ENCODE measurements at regions not wholly inside any gene's neighbourhood (a gene's known extent, or its start where the extent isn't known, plus 50 kb on each side); places are given as distances from the start of the nearest gene placed in this dataset.
"Not testable (repeated sequence)": the region's sequence is repeated elsewhere in the genome, so short reads cannot be mapped to it uniquely, and the experiment has no call there.

GRCh38 chr4:183798301-183799253, 106.5 kb upstream of the STOX2 start:
- Mint-ChIP-seq H3K27me3 (ENCODE audit: low read depth in 3 of 3) (peaks cover 4 to 30% (median 15%) of the 10 kb centered on the region in 3 donors), H3K27ac (no peak overlapping the region), H3K9me3 (peaks cover 0 to 9% (median 0%) of the 10 kb centered on the region in 6 donors), H3K4me3 (peak overlapping the region; percentile 40 to 67 (median 42)), H3K4me1 (peaks cover 10 to 17% of the 10 kb centered on the region in 2 donors), H3K36me3 (peaks cover 0 to 7% (median 0%) of the 10 kb centered on the region in 3 donors)
- no peak for DNase-seq

GRCh38 chr4:183801457-183802165, 103.5 kb upstream of the STOX2 start:
- DNase-seq: no peak
- Mint-ChIP-seq H3K9me3 (no peaks in the 10 kb centered on the region), H3K27ac (no peak overlapping the region), H3K4me1 (peaks cover 9 to 16% of the 10 kb centered on the region in 2 donors), H3K27me3 (ENCODE audit: low read depth in 3 of 3) (peaks cover 3 to 21% (median 11%) of the 10 kb centered on the region in 3 donors), H3K4me3 (no peak overlapping the region), H3K36me3 (peaks cover 0 to 7% (median 0%) of the 10 kb centered on the region in 3 donors)

- Mint-ChIP-seq H3K27ac (no peak overlapping the region), H3K9me3 (peaks cover 0 to 2% (median 0%) of the 10 kb centered on the region in 6 donors), H3K27me3 (ENCODE audit: low read depth in 3 of 3) (peaks cover 1 to 7% (median 4%) of the 10 kb centered on the region in 3 donors)
These were observed 98.8 kb upstream of the STOX2 start for GRCh38 chr4:183806341-183806740.

GRCh38 chr4:183807420-183808096, 97.5 kb upstream of the STOX2 start:
- Mint-ChIP-seq H3K36me3 (no peaks in the 10 kb centered on the region), H3K27ac (no peak overlapping the region), H3K4me1 (no peaks in the 10 kb centered on the region), H3K9me3 (peaks cover 0 to 2% (median 0%) of the 10 kb centered on the region in 6 donors), H3K4me3 (no peak overlapping the region), H3K27me3 (ENCODE audit: low read depth in 3 of 3) (peaks cover 1 to 7% (median 4%) of the 10 kb centered on the region in 3 donors)
- DNase-seq: no peak

More at GRCh38 chr4:183806341-183806740, 98.8 kb upstream of the STOX2 start:
- H3K36me3 Mint-ChIP-seq: no peaks in the 10 kb centered on the region
- no peaks in the 10 kb centered on the region for H3K4me1 Mint-ChIP-seq
- H3K4me3 Mint-ChIP-seq: no peak overlapping the region
- DNase-seq: no peak

- Mint-ChIP-seq H3K4me3 (no peak overlapping the region), H3K27me3 (ENCODE audit: low read depth in 3 of 3) (peaks cover 1 to 7% (median 4%) of the 10 kb centered on the region in 3 donors), H3K27ac (no peak overlapping the region), H3K4me1 (no peaks in the 10 kb centered on the region), H3K9me3 (peaks cover 0 to 2% (median 0%) of the 10 kb centered on the region in 6 donors), H3K36me3 (no peaks in the 10 kb centered on the region)
- DNase-seq: no peak
These were observed 97.0 kb upstream of the STOX2 start for GRCh38 chr4:183808097-183808456.

GRCh38 chr4:183812567-183812966, 92.5 kb upstream of the STOX2 start:
- Mint-ChIP-seq H3K27me3 (ENCODE audit: low read depth in 3 of 3) (peaks cover 0 to 2% (median 1%) of the 10 kb centered on the region in 3 donors), H3K9me3 (peaks cover 0 to 2% (median 0%) of the 10 kb centered on the region in 6 donors), H3K4me3 (no peak overlapping the region), H3K4me1 (no peaks in the 10 kb centered on the region), H3K36me3 (no peaks in the 10 kb centered on the region), H3K27ac (no peak overlapping the region)
- DNase-seq: no peak

GRCh38 chr4:183814461-183814860, 90.6 kb upstream of the STOX2 start:
- Mint-ChIP-seq H3K27ac (no peak overlapping the region), H3K4me1 (no peaks in the 10 kb centered on the region), H3K9me3 (peaks cover 0 to 2% (median 0%) of the 10 kb centered on the region in 6 donors), H3K4me3 (no peak overlapping the region), H3K27me3 (ENCODE audit: low read depth in 3 of 3) (peaks cover 0 to 2% (median 1%) of the 10 kb centered on the region in 3 donors), H3K36me3 (no peaks in the 10 kb centered on the region)
- no peak for DNase-seq

- Mint-ChIP-seq H3K9me3 (no peaks in the 10 kb centered on the region), H3K27me3 (ENCODE audit: low read depth in 3 of 3) (no peaks in the 10 kb centered on the region), H3K4me1 (no peaks in the 10 kb centered on the region), H3K36me3 (no peaks in the 10 kb centered on the region), H3K27ac (no peak overlapping the region), H3K4me3 (no peak overlapping the region)
- no peak for DNase-seq
These were observed 89.0 kb upstream of the STOX2 start for GRCh38 chr4:183816077-183816476.

GRCh38 chr4:183816882-183817509, 88.1 kb upstream of the STOX2 start:
- Mint-ChIP-seq H3K4me1 (no peaks in the 10 kb centered on the region), H3K4me3 (no peak overlapping the region), H3K36me3 (no peaks in the 10 kb centered on the region), H3K27ac (no peak overlapping the region), H3K27me3 (ENCODE audit: low read depth in 3 of 3) (no peaks in the 10 kb centered on the region), H3K9me3 (no peaks in the 10 kb centered on the region)
- DNase-seq: no peak

GRCh38 chr4:183818591-183818990, 86.5 kb upstream of the STOX2 start:
- not testable (repeated sequence) for H3K27me3 Mint-ChIP-seq (ENCODE audit: low read depth in 3 of 3); H3K27ac Mint-ChIP-seq; H3K4me3 Mint-ChIP-seq; DNase-seq; H3K4me1 Mint-ChIP-seq; H3K9me3 Mint-ChIP-seq; H3K36me3 Mint-ChIP-seq

- no peaks in the 10 kb centered on the region for H3K36me3 Mint-ChIP-seq
These were observed 83.8 kb upstream of the STOX2 start for GRCh38 chr4:183821076-183821853.

GRCh38 chr4:183823434-183823833, 81.7 kb upstream of the STOX2 start:
- H3K9me3 Mint-ChIP-seq: no peaks in the 10 kb centered on the region
- H3K4me3 Mint-ChIP-seq: no peak overlapping the region
- no peak overlapping the region for H3K27ac Mint-ChIP-seq
- no peak for DNase-seq
- H3K36me3 Mint-ChIP-seq: no peaks in the 10 kb centered on the region
- no peaks in the 10 kb centered on the region for H3K4me1 Mint-ChIP-seq
- H3K27me3 Mint-ChIP-seq (ENCODE audit: low read depth in 3 of 3): peaks cover 0 to 8% (median 3%) of the 10 kb centered on the region in 3 donors

More at GRCh38 chr4:183821076-183821853, 83.8 kb upstream of the STOX2 start:
- DNase-seq: no peak
- H3K27me3 Mint-ChIP-seq (ENCODE audit: low read depth in 3 of 3): peaks cover 0 to 8% (median 3%) of the 10 kb centered on the region in 3 donors
- peak overlapping the region in 1 of 6 donors; percentile 40 for H3K27ac Mint-ChIP-seq
- H3K9me3 Mint-ChIP-seq: no peaks in the 10 kb centered on the region
- no peaks in the 10 kb centered on the region for H3K4me1 Mint-ChIP-seq
- H3K4me3 Mint-ChIP-seq: no peak overlapping the region

GRCh38 chr4:183825346-183825745, 79.8 kb upstream of the STOX2 start:
- Mint-ChIP-seq H3K4me3 (no peak overlapping the region), H3K9me3 (no peaks in the 10 kb centered on the region), H3K36me3 (no peaks in the 10 kb centered on the region), H3K27ac (no peak overlapping the region), H3K27me3 (ENCODE audit: low read depth in 3 of 3) (peaks cover 0 to 8% (median 3%) of the 10 kb centered on the region in 3 donors), H3K4me1 (no peaks in the 10 kb centered on the region)
- no peak for DNase-seq

Measured in immature natural killer cell (primary cell).